Stomach (tissue), 4 donors: ENCODE measurements at regions not wholly inside any gene's neighbourhood (a gene's known extent, or its start where the extent isn't known, plus 50 kb on each side); places are given as distances from the start of the nearest gene placed in this dataset.

Experiments
- CTCF ChIP-seq, 7 experiments: fragments of 450-650 bp in 4 of 7; fragments of 200-600 bp in 3 of 7; sonication (generic) in 3 of 7; IDR thresholded peaks; one replicate each; pipeline ENCODE4 v1.5.1; 2016 to 2019; ENCODE audit warnings: antibody characterized with exemption in 7 of 7, control low read depth in 2 of 7, mild to moderate bottlenecking in 1 of 7
- EP300 ChIP-seq: sonication (generic); formaldehyde crosslinking; IDR thresholded peaks from one replicate; pipeline ENCODE4 v1.6.1; 2017; ENCODE audit warnings: antibody characterized with exemption
- POLR2A ChIP-seq, 4 donors: fragments of 450-650 bp; IDR thresholded peaks; one replicate each; pipeline ENCODE4 v1.6.1; 2016; ENCODE audit warnings: antibody characterized with exemption in 4 of 4, control low read depth in 2 of 4, mild to moderate bottlenecking in 1 of 4, moderate library complexity in 1 of 4
- POLR2AphosphoS5 ChIP-seq, 3 donors: sonication (generic); formaldehyde crosslinking; IDR thresholded peaks; one replicate each; pipeline ENCODE4 v1.6.1; 2016; ENCODE audit warnings: antibody characterized with exemption in 3 of 3

- no peak for TF ChIP-seq POLR2A (IDR thresholded peaks at IDR 0.05)
- no peak for TF ChIP-seq CTCF (IDR thresholded peaks at IDR 0.05)
- no peak for TF ChIP-seq POLR2AphosphoS5 (IDR thresholded peaks at IDR 0.05)
- no peak for TF ChIP-seq EP300
These were observed 96.2 kb downstream of the TLR4 start for GRCh38 chr9:117800389-117800788.
